CD8-positive, alpha-beta memory T cell (primary cell): ENCODE measurements at regions not wholly inside any gene's neighbourhood (a gene's known extent, or its start where the extent isn't known, plus 50 kb on each side); places are given as distances from the start of the nearest gene placed in this dataset.
A peak's percentile ranks its signal among the peaks of the same experiment; 100 is the strongest.

Experiments used
- CTCF ChIA-PET: fragments of 350-600 bp; sonication (Branson Sonifier 250); formaldehyde crosslinking; loops from one replicate; lab custom pipeline; 2021; ENCODE audit warnings: antibody characterized with exemption; lab: Charles Lee
- POLR2A ChIA-PET: fragments of 350-600 bp; sonication (Branson Sonifier 250); formaldehyde crosslinking; loops from one replicate; lab custom pipeline; 2021; ENCODE audit warnings: antibody characterized with exemption; lab: Charles Lee
- DNase-seq, 5 donors: peaks; one replicate each; pipeline versions ENCODE4 v3.0.0 to v3.0.0-alpha.2; 2020 to 2022; ENCODE audit warnings: mixed read lengths in 1 of 5
- H3K27ac ChIP-seq: one replicate; pipeline ENCODE4 v1.7.0; 2013; ENCODE audit warnings: low read depth, mild to moderate bottlenecking, low read length, moderate library complexity
- H3K27me3 ChIP-seq: 2 replicates; pipeline ENCODE4 v1.7.0; 2013; ENCODE audit warnings: low read length, mild to moderate bottlenecking; ENCODE audit not compliant: insufficient read depth, poor library complexity, severe bottlenecking
- H3K36me3 ChIP-seq: 2 replicates; pipeline ENCODE4 v1.7.0; 2013; ENCODE audit warnings: mild to moderate bottlenecking, low read length, moderate library complexity; ENCODE audit not compliant: insufficient read depth
- H3K4me1 ChIP-seq: 2 replicates; pipeline ENCODE4 v1.7.0; 2013; ENCODE audit warnings: mild to moderate bottlenecking, low read length, moderate library complexity; ENCODE audit not compliant: insufficient read depth
- H3K4me3 ChIP-seq: 2 replicates; pipeline ENCODE4 v1.7.0; 2013; ENCODE audit warnings: mild to moderate bottlenecking, low read length
- H3K9me3 ChIP-seq: 2 replicates; pipeline ENCODE4 v1.7.0; 2013; ENCODE audit warnings: mild to moderate bottlenecking, low read length
- H3K27ac Mint-ChIP-seq, 8 donors: one replicate each; pipeline ENCODE4 v1.8.0; 2020 to 2021; ENCODE audit warnings: mixed read lengths in 8 of 8, mild to moderate bottlenecking in 6 of 8, inconsistent platforms in 3 of 8, moderate library complexity in 3 of 8
- H3K27me3 Mint-ChIP-seq, 2 donors: one replicate each; pipeline ENCODE4 v1.8.0; 2020 to 2021; ENCODE audit warnings: mixed read lengths in 2 of 2, mild to moderate bottlenecking in 1 of 2, moderate library complexity in 1 of 2
- H3K36me3 Mint-ChIP-seq, 3 donors: one replicate each; pipeline ENCODE4 v1.8.0; 2020 to 2021; ENCODE audit warnings: mixed read lengths in 3 of 3, inconsistent platforms in 1 of 3, mild to moderate bottlenecking in 1 of 3
- H3K4me1 Mint-ChIP-seq, 3 donors: one replicate each; pipeline ENCODE4 v1.8.0; 2020 to 2021; ENCODE audit warnings: mixed read lengths in 3 of 3, inconsistent platforms in 1 of 3, mild to moderate bottlenecking in 1 of 3
- H3K4me3 Mint-ChIP-seq, 7 donors: one replicate each; pipeline ENCODE4 v1.8.0; 2020 to 2021; ENCODE audit warnings: mixed read lengths in 7 of 7, mild to moderate bottlenecking in 6 of 7, moderate library complexity in 4 of 7, inconsistent platforms in 2 of 7
- H3K9me3 Mint-ChIP-seq, 5 donors: one replicate each; pipeline ENCODE4 v1.8.0; 2020 to 2022; ENCODE audit warnings: mixed read lengths in 5 of 5, mild to moderate bottlenecking in 3 of 5, moderate library complexity in 2 of 5, inconsistent platforms in 1 of 5

- Mint-ChIP-seq H3K27ac (no peak overlapping the region), H3K36me3 (no peaks in the 10 kb centered on the region), H3K4me3 (no peak overlapping the region), H3K4me1 (no peaks in the 10 kb centered on the region), H3K27me3 (no peaks in the 10 kb centered on the region), H3K9me3 (peaks cover 0 to 8% (median 2%) of the 10 kb centered on the region in 5 donors)
- Histone ChIP-seq H3K27me3 (no peaks in the 10 kb centered on the region), H3K27ac (no peak overlapping the region), H3K9me3 (no peaks in the 10 kb centered on the region), H3K4me3 (no peak overlapping the region), H3K36me3 (no peaks in the 10 kb centered on the region), H3K4me1 (no peaks in the 10 kb centered on the region)
- CTCF ChIA-PET: no interaction called here
- DNase-seq: no peak
- POLR2A ChIA-PET: no interaction called here
These were observed 190.2 kb downstream of the SOX9 start for GRCh38 chr17:72311004-72311403.

- peaks cover 0 to 3% (median 3%) of the 10 kb centered on the region in 5 donors for H3K9me3 Mint-ChIP-seq
- Histone ChIP-seq H3K4me3 (no peak overlapping the region), H3K9me3 (no peaks in the 10 kb centered on the region), H3K27me3 (no peaks in the 10 kb centered on the region), H3K27ac (no peak overlapping the region), H3K36me3 (no peaks in the 10 kb centered on the region), H3K4me1 (no peaks in the 10 kb centered on the region)
- H3K36me3 Mint-ChIP-seq: no peaks in the 10 kb centered on the region
- H3K4me3 Mint-ChIP-seq: no peak overlapping the region
- H3K27me3 Mint-ChIP-seq: peaks cover 0 to 1% of the 10 kb centered on the region in 2 donors
- DNase-seq: no peak
- H3K4me1 Mint-ChIP-seq: no peaks in the 10 kb centered on the region
- POLR2A ChIA-PET: no interaction called here
- H3K27ac Mint-ChIP-seq: no peak overlapping the region
- CTCF ChIA-PET: no interaction called here
These were observed 194.5 kb downstream of the SOX9 start for GRCh38 chr17:72315122-72315913.

GRCh38 chr17:72318131-72318530, 197.3 kb downstream of the SOX9 start:
- CTCF ChIA-PET: no interaction called here
- Histone ChIP-seq H3K9me3 (no peaks in the 10 kb centered on the region), H3K27me3 (no peaks in the 10 kb centered on the region), H3K4me3 (no peak overlapping the region), H3K4me1 (no peaks in the 10 kb centered on the region), H3K27ac (no peak overlapping the region), H3K36me3 (no peaks in the 10 kb centered on the region)
- peaks cover 2 to 7% of the 10 kb centered on the region in 2 donors for H3K27me3 Mint-ChIP-seq
- no peak overlapping the region for H3K4me3 Mint-ChIP-seq
- no peaks in the 10 kb centered on the region for H3K36me3 Mint-ChIP-seq
- H3K27ac Mint-ChIP-seq: no peak overlapping the region
- POLR2A ChIA-PET: no interaction called here
- peaks cover 0 to 5% (median 3%) of the 10 kb centered on the region in 5 donors for H3K9me3 Mint-ChIP-seq
- no peak for DNase-seq
- H3K4me1 Mint-ChIP-seq: no peaks in the 10 kb centered on the region

GRCh38 chr17:72321896-72322295, 201.1 kb downstream of the SOX9 start:
- no peak overlapping the region for H3K4me3 ChIP-seq
- Mint-ChIP-seq H3K27me3 (peaks cover 6 to 7% of the 10 kb centered on the region in 2 donors), H3K9me3 (peaks cover 0 to 10% (median 0%) of the 10 kb centered on the region in 5 donors), H3K36me3 (no peaks in the 10 kb centered on the region), H3K27ac (no peak overlapping the region), H3K4me3 (no peak overlapping the region), H3K4me1 (no peaks in the 10 kb centered on the region)
- no peaks in the 10 kb centered on the region for H3K9me3 ChIP-seq
- no peak overlapping the region for H3K27ac ChIP-seq
- no peak for DNase-seq
- ChIA-PET POLR2A (no interaction called here), CTCF (no interaction called here)
- no peaks in the 10 kb centered on the region for H3K4me1 ChIP-seq
- H3K36me3 ChIP-seq: no peaks in the 10 kb centered on the region
- H3K27me3 ChIP-seq: no peaks in the 10 kb centered on the region

GRCh38 chr17:72332367-72332766, 211.5 kb downstream of the SOX9 start:
- Histone ChIP-seq H3K4me1 (no peaks in the 10 kb centered on the region), H3K27me3 (no peaks in the 10 kb centered on the region), H3K9me3 (no peaks in the 10 kb centered on the region), H3K36me3 (no peaks in the 10 kb centered on the region), H3K4me3 (no peak overlapping the region), H3K27ac (no peak overlapping the region)
- Mint-ChIP-seq H3K4me1 (no peaks in the 10 kb centered on the region), H3K27ac (no peak overlapping the region), H3K27me3 (peaks cover 0 to 9% of the 10 kb centered on the region in 2 donors), H3K9me3 (peaks cover 0 to 11% (median 2%) of the 10 kb centered on the region in 5 donors), H3K36me3 (no peaks in the 10 kb centered on the region), H3K4me3 (no peak overlapping the region)
- no peak for DNase-seq
- ChIA-PET POLR2A (no interaction called here), CTCF (no interaction called here)

GRCh38 chr17:72333570-72333969, 212.8 kb downstream of the SOX9 start:
- no peak for DNase-seq
- H3K9me3 ChIP-seq: no peaks in the 10 kb centered on the region
- no peak overlapping the region for H3K4me3 ChIP-seq
- POLR2A ChIA-PET: no interaction called here
- Mint-ChIP-seq H3K4me1 (no peaks in the 10 kb centered on the region), H3K9me3 (peaks cover 0 to 11% (median 2%) of the 10 kb centered on the region in 5 donors), H3K4me3 (no peak overlapping the region), H3K27ac (no peak overlapping the region), H3K27me3 (peaks cover 5 to 11% of the 10 kb centered on the region in 2 donors), H3K36me3 (no peaks in the 10 kb centered on the region)
- no peaks in the 10 kb centered on the region for H3K27me3 ChIP-seq
- H3K27ac ChIP-seq: no peak overlapping the region
- H3K36me3 ChIP-seq: no peaks in the 10 kb centered on the region
- CTCF ChIA-PET: no interaction called here
- H3K4me1 ChIP-seq: no peaks in the 10 kb centered on the region

GRCh38 chr17:72334205-72334604, 213.4 kb downstream of the SOX9 start:
- Mint-ChIP-seq H3K27me3 (peaks cover 9 to 11% of the 10 kb centered on the region in 2 donors), H3K36me3 (no peaks in the 10 kb centered on the region), H3K27ac (peak overlapping the region in 1 of 8 donors; percentile 50), H3K4me3 (no peak overlapping the region), H3K4me1 (no peaks in the 10 kb centered on the region), H3K9me3 (peaks cover 0 to 11% (median 2%) of the 10 kb centered on the region in 5 donors)
- Histone ChIP-seq H3K4me1 (no peaks in the 10 kb centered on the region), H3K4me3 (no peak overlapping the region), H3K27me3 (no peaks in the 10 kb centered on the region), H3K9me3 (no peaks in the 10 kb centered on the region), H3K36me3 (no peaks in the 10 kb centered on the region), H3K27ac (no peak overlapping the region)
- no peak for DNase-seq
- CTCF ChIA-PET: no interaction called here
- POLR2A ChIA-PET: no interaction called here

GRCh38 chr17:72336026-72336803, 215.4 kb downstream of the SOX9 start:
- H3K27ac Mint-ChIP-seq: no peak overlapping the region
- no peak overlapping the region for H3K4me3 Mint-ChIP-seq
- H3K36me3 Mint-ChIP-seq: no peaks in the 10 kb centered on the region
- Histone ChIP-seq H3K27me3 (no peaks in the 10 kb centered on the region), H3K4me3 (no peak overlapping the region), H3K36me3 (no peaks in the 10 kb centered on the region), H3K4me1 (no peaks in the 10 kb centered on the region), H3K27ac (no peak overlapping the region), H3K9me3 (no peaks in the 10 kb centered on the region)
- H3K4me1 Mint-ChIP-seq: no peaks in the 10 kb centered on the region
- POLR2A ChIA-PET: no interaction called here
- no peak for DNase-seq
- CTCF ChIA-PET: no interaction called here
- peaks cover 11 to 14% of the 10 kb centered on the region in 2 donors for H3K27me3 Mint-ChIP-seq
- H3K9me3 Mint-ChIP-seq: peaks cover 0 to 15% (median 3%) of the 10 kb centered on the region in 5 donors
